Neuronal stem cell (in vitro differentiated cells): ENCODE measurements at regions not wholly inside any gene's neighbourhood (a gene's known extent, or its start where the extent isn't known, plus 50 kb on each side); places are given as distances from the start of the nearest gene placed in this dataset.

Experiments
- DNase-seq: peaks from one replicate; pipeline ENCODE4 v3.0.0-alpha.2; 2013; ENCODE audit warnings: low spot score
- H2AFZ ChIP-seq: one replicate; pipeline ENCODE4 v1.6.1; 2013; ENCODE audit warnings: mild to moderate bottlenecking, low read length, inconsistent platforms
- H2AK5ac ChIP-seq: 2 replicates; pipeline ENCODE4 v1.6.1; 2013; ENCODE audit warnings: low read depth, mild to moderate bottlenecking, inconsistent platforms, low read length, moderate library complexity, mixed read lengths
- H2BK120ac ChIP-seq: 2 replicates; pipeline ENCODE4 v1.6.1; 2013; ENCODE audit warnings: low read depth, mild to moderate bottlenecking, inconsistent platforms, low read length, moderate library complexity, mixed read lengths
- H2BK12ac ChIP-seq: one replicate; pipeline ENCODE4 v1.6.1; 2013; ENCODE audit warnings: low read length, inconsistent platforms
- H2BK15ac ChIP-seq: 2 replicates; pipeline ENCODE4 v1.6.1; 2013; ENCODE audit warnings: mild to moderate bottlenecking, low read length, inconsistent platforms, mixed read lengths
- H2BK5ac ChIP-seq: one replicate; pipeline ENCODE4 v1.6.1; 2013; ENCODE audit warnings: inconsistent platforms, mild to moderate bottlenecking, low read length, moderate library complexity
- H3K14ac ChIP-seq: one replicate; pipeline ENCODE4 v1.6.1; 2013; ENCODE audit warnings: low read length, inconsistent platforms
- H3K18ac ChIP-seq: 2 replicates; pipeline ENCODE4 v1.6.1; 2013; ENCODE audit warnings: low read length, inconsistent platforms
- H3K23ac ChIP-seq: 2 replicates; pipeline ENCODE4 v1.6.1; 2013; ENCODE audit warnings: low read depth, mild to moderate bottlenecking, mixed read lengths, low read length, inconsistent platforms; ENCODE audit not compliant: poor library complexity
- H3K27ac ChIP-seq: replicated peaks from 3 replicates; pipeline ENCODE4 v1.5.1; 2013; ENCODE audit warnings: low read length, inconsistent platforms
- H3K27me3 ChIP-seq, 3 experiments: 2 replicates each; pipeline ENCODE4 v1.6.1; 2013; ENCODE audit warnings: low read length in 3 of 3, mild to moderate bottlenecking in 2 of 3, inconsistent platforms in 1 of 3, low read depth in 1 of 3, mixed read lengths in 1 of 3, moderate library complexity in 1 of 3; ENCODE audit not compliant: control insufficient read depth in 3 of 3, insufficient read depth in 3 of 3
- H3K36me3 ChIP-seq, 2 donors: replicated peaks in 1 of 2; 2 replicates each; pipeline ENCODE4 v1.6.1; 2013; ENCODE audit warnings: low read length in 2 of 2; ENCODE audit not compliant: control insufficient read depth in 2 of 2, insufficient read depth in 2 of 2
- H3K4ac ChIP-seq: 2 replicates; pipeline ENCODE4 v1.6.1; 2013; ENCODE audit warnings: inconsistent platforms, mild to moderate bottlenecking, low read length, moderate library complexity
- H3K4me1 ChIP-seq, 2 donors: 1 replicate in 1 of 2; 2 replicates in 1 of 2; pipeline ENCODE4 v1.6.1; 2013; ENCODE audit warnings: low read length in 2 of 2, low read depth in 1 of 2; ENCODE audit not compliant: control insufficient read depth in 2 of 2, insufficient read depth in 1 of 2
- H3K4me2 ChIP-seq: one replicate; pipeline ENCODE4 v1.6.1; 2013; ENCODE audit warnings: mild to moderate bottlenecking, low read length, inconsistent platforms; ENCODE audit not compliant: insufficient read depth, poor library complexity, severe bottlenecking
- H3K4me3 ChIP-seq, 2 donors: 2 replicates each; pipeline ENCODE4 v1.5.1; 2013; ENCODE audit warnings: low read length in 2 of 2, mild to moderate bottlenecking in 2 of 2, inconsistent platforms in 1 of 2, moderate library complexity in 1 of 2
- H3K79me1 ChIP-seq: one replicate; pipeline ENCODE4 v1.6.1; 2013; ENCODE audit warnings: low read depth, mild to moderate bottlenecking, inconsistent platforms, low read length, moderate library complexity
- H3K9ac ChIP-seq: one replicate; pipeline ENCODE4 v1.6.1; 2013; ENCODE audit warnings: mild to moderate bottlenecking, low read depth, low read length, inconsistent platforms; ENCODE audit not compliant: poor library complexity
- H3K9me3 ChIP-seq, 2 donors: replicated peaks in 1 of 2; 2 replicates each; pipeline versions ENCODE3 to v1.6.1; 2013; ENCODE audit warnings: low read length in 2 of 2, mild to moderate bottlenecking in 2 of 2, inconsistent platforms in 1 of 2, low read depth in 1 of 2, mixed read lengths in 1 of 2, moderate library complexity in 1 of 2; ENCODE audit not compliant: control insufficient read depth in 2 of 2, insufficient read depth in 1 of 2
- H4K8ac ChIP-seq: one replicate; pipeline ENCODE4 v1.6.1; 2013; ENCODE audit warnings: low read depth, mild to moderate bottlenecking, inconsistent platforms, low read length, moderate library complexity
- H4K91ac ChIP-seq: one replicate; pipeline ENCODE4 v1.6.1; 2013; ENCODE audit warnings: low read length, low read depth, mild to moderate bottlenecking, inconsistent platforms; ENCODE audit not compliant: poor library complexity
- WGBS, 2 donors: extraction: QIAGEN DNeasy Blood & Tissue Kit; methylation state at CpG; one replicate each; pipeline ENCODE4 v1.1.7; 2013; ENCODE audit warnings: missing lambda C conversion rate in 2 of 2, mixed read lengths in 1 of 2; ENCODE audit not compliant: insufficient read length in 2 of 2, insufficient replicate concordance in 1 of 2; ENCODE audit errors: extremely low coverage in 2 of 2; 5-methylcytosine and 5-hydroxymethylcytosine counted together

DNA sequence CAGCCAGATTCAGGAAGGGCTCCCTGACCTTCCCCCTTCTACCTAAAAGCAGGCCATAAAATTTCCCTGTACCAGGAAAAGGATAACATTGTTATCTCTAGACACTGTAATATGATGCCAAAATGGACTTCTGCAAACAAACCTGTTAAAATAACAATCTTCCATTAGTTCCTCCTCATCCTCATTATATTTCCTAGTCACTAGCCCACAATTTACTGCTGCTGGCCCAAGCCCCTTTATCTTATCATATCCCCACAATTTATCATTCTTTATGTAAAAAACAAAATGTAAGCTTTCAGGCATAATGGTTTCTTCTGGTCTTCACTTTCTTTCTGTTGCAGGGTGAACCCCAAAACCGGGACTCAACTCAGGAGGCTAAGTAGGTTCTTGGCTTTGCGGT is 1132.1 kb upstream of the CNTN5 start:
- Histone ChIP-seq H3K4ac (no peak overlapping the region), H2AK5ac (no peak overlapping the region), H3K27ac (no peak overlapping the region), H3K4me3 (no peak overlapping the region), H2BK12ac (no peak overlapping the region), H4K8ac (no peak overlapping the region), H3K79me1 (no peaks in the 10 kb centered on the region), H2BK15ac (no peak overlapping the region), H3K9ac (no peak overlapping the region), H3K23ac (no peak overlapping the region), H2AFZ (no peak overlapping the region), H3K4me1 (no peaks in the 10 kb centered on the region), H3K4me2 (no peak overlapping the region), H3K36me3 (no peaks in the 10 kb centered on the region), H4K91ac (no peak overlapping the region), H3K9me3 (no peaks in the 10 kb centered on the region), H3K27me3 (no peaks in the 10 kb centered on the region), H2BK120ac (no peak overlapping the region), H3K14ac (no peak overlapping the region), H2BK5ac (no peak overlapping the region), H3K18ac (no peak overlapping the region)
- no peak for DNase-seq
- no CpG with 5 or more reads among the region's 2 CpGs for WGBS, 2 donors

DNA sequence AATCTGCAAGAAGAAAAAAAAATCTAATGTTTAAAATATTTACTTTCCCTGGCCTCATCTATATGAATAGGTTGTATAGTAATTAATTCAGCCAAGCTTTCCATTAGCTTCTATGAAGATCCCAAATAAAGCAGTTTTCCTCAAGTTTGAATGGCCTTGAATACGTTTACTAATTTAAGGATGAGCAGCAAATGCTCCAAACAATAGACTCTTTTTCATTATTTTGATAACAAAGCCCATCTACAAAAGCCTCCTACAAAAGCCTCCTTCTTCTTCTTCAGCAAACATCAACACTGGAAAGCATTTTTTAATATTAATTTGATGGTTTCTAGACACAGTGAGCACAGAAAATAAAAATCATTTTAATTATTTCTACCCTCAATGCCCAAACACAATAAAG is 1130.3 kb upstream of the CNTN5 start:
- Histone ChIP-seq H3K36me3 (no peaks in the 10 kb centered on the region), H3K18ac (no peak overlapping the region), H3K23ac (no peak overlapping the region), H3K27ac (no peak overlapping the region), H4K91ac (no peak overlapping the region), H3K9ac (no peak overlapping the region), H3K4ac (no peak overlapping the region), H3K4me2 (no peak overlapping the region), H2BK12ac (no peak overlapping the region), H2AK5ac (no peak overlapping the region), H2AFZ (no peak overlapping the region), H2BK120ac (no peak overlapping the region), H3K14ac (no peak overlapping the region), H3K4me3 (no peak overlapping the region), H3K4me1 (no peaks in the 10 kb centered on the region), H2BK15ac (no peak overlapping the region), H3K27me3 (no peaks in the 10 kb centered on the region), H3K79me1 (no peaks in the 10 kb centered on the region), H3K9me3 (no peaks in the 10 kb centered on the region), H2BK5ac (no peak overlapping the region), H4K8ac (no peak overlapping the region)
- DNase-seq: no peak
- no CpG with 5 or more reads among the region's 1 CpG for WGBS, 2 donors

DNA sequence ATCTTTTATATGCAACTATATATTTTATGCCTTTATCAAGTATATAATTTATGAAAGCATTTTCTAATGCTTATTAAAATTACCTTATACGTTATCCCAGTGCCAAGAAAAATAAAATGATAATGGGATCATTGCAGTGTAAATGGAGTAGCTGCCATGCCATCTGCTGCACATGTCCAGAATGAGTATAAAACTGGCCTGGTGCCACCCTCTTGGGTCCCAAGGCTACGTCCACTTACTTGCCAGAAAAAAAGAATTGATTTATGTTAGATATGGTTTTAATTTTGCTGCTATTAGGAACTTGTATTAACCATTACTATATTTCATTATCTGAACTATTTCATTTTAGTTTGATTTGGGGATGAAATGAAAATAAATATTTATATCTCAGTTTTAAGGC is 1127.1 kb upstream of the CNTN5 start:
- DNase-seq: no peak
- Histone ChIP-seq H2AFZ (no peak overlapping the region), H3K27ac (no peak overlapping the region)

DNA sequence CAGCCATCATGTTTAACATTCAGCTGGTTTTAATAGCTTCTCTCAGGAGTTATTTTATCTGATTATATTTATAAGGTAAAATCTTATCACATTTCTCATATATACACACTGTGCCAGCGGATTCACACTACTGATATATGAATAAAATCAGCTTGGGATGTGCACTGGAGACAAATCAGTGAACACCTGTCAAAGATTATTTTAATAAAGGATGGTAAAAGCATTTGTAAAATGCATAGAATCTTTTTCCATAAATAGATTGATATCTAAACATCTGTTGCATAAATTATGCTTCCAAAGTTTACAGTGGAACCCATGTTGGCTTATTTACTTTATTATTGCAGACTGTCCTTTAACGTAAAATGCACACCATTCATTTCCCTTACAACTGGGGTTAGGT is 1125.8 kb upstream of the CNTN5 start:
- Histone ChIP-seq H3K14ac (no peak overlapping the region), H3K18ac (no peak overlapping the region), H2AFZ (no peak overlapping the region), H3K23ac (no peak overlapping the region), H2BK12ac (no peak overlapping the region), H2BK15ac (no peak overlapping the region), H3K9me3 (no peaks in the 10 kb centered on the region), H2BK120ac (no peak overlapping the region), H3K4me3 (no peak overlapping the region), H4K91ac (no peak overlapping the region), H3K4me2 (no peak overlapping the region), H4K8ac (no peak overlapping the region), H3K9ac (no peak overlapping the region), H3K4me1 (no peaks in the 10 kb centered on the region), H3K27me3 (no peaks in the 10 kb centered on the region), H3K4ac (no peak overlapping the region), H2AK5ac (no peak overlapping the region), H3K27ac (no peak overlapping the region), H3K79me1 (no peaks in the 10 kb centered on the region), H2BK5ac (no peak overlapping the region), H3K36me3 (no peaks in the 10 kb centered on the region)
- no peak for DNase-seq
- no CpG with 5 or more reads among the region's 2 CpGs for WGBS, 2 donors

More for the DNA sequence above, 1127.1 kb upstream of the CNTN5 start:
- no peaks in the 10 kb centered on the region for H3K9me3 ChIP-seq
- no peak overlapping the region for H3K4me3 ChIP-seq
- H2BK5ac ChIP-seq: no peak overlapping the region
- no peak overlapping the region for H3K14ac ChIP-seq
- no peak overlapping the region for H3K9ac ChIP-seq
- no peak overlapping the region for H4K8ac ChIP-seq
- H2BK120ac ChIP-seq: no peak overlapping the region
- H4K91ac ChIP-seq: no peak overlapping the region
- H2BK12ac ChIP-seq: no peak overlapping the region
- no peaks in the 10 kb centered on the region for H3K4me1 ChIP-seq
- H3K27me3 ChIP-seq: no peaks in the 10 kb centered on the region
- no peak overlapping the region for H3K18ac ChIP-seq
- H3K36me3 ChIP-seq: no peaks in the 10 kb centered on the region
- H2AK5ac ChIP-seq: no peak overlapping the region
- H3K4me2 ChIP-seq: no peak overlapping the region
- H3K79me1 ChIP-seq: no peaks in the 10 kb centered on the region
- H3K4ac ChIP-seq: no peak overlapping the region
- no CpG with 5 or more reads among the region's 2 CpGs for WGBS, 2 donors
- H3K23ac ChIP-seq: no peak overlapping the region
- no peak overlapping the region for H2BK15ac ChIP-seq
